B cell (primary cell): ENCODE measurements at regions not wholly inside any gene's neighbourhood (a gene's known extent, or its start where the extent isn't known, plus 50 kb on each side); places are given as distances from the start of the nearest gene placed in this dataset.

Experiments
- ATAC-seq: fragments of 200-7000 bp; cut with Tn5 transposase; one replicate; pipeline ENCODE4 v1.10.0; 2021; ENCODE audit warnings: low read depth, mild to moderate bottlenecking, moderate number of reproducible peaks, moderate library complexity
- CTCF ChIA-PET: fragments of 350-600 bp; sonication (Branson Sonifier 250); formaldehyde crosslinking; loops from one replicate; lab custom pipeline; 2021; ENCODE audit warnings: antibody characterized with exemption, inconsistent platforms; lab: Charles Lee
- POLR2A ChIA-PET: fragments of 350-600 bp; sonication (Branson Sonifier 250); formaldehyde crosslinking; loops from one replicate; lab custom pipeline; 2021; ENCODE audit warnings: antibody characterized with exemption; lab: Charles Lee
- DNase-seq: peaks from one replicate; pipeline ENCODE4 v3.0.0; 2013
- H2AFZ ChIP-seq: 2 replicates; pipeline ENCODE4 v1.6.1; 2012; ENCODE audit warnings: mild to moderate bottlenecking, low read depth, low read length; ENCODE audit not compliant: insufficient read depth, poor library complexity, severe bottlenecking
- H3K27ac ChIP-seq, 2 donors: 1 replicate in 1 of 2; 2 replicates in 1 of 2; pipeline ENCODE4 v1.5.1; 2012 to 2013; ENCODE audit warnings: low read length in 2 of 2, mild to moderate bottlenecking in 2 of 2, moderate library complexity in 1 of 2
- H3K27me3 ChIP-seq, 4 experiments: fragments of 200-600 bp in 1 of 4; sonication (generic) in 1 of 4; replicated peaks in 1 of 4; 1 replicate in 2 of 4; 2 replicates in 2 of 4; pipeline versions ENCODE4 v1.6.1 to v1.7.0; 2013 to 2016; ENCODE audit warnings: low read length in 3 of 4, mild to moderate bottlenecking in 2 of 4, mixed read lengths in 1 of 4, moderate library complexity in 1 of 4; ENCODE audit not compliant: insufficient read depth in 4 of 4, control insufficient read depth in 3 of 4; ENCODE audit errors: control extremely low read depth in 1 of 4
- H3K36me3 ChIP-seq, 2 experiments: replicated peaks in 1 of 2; 1 replicate in 1 of 2; 2 replicates in 1 of 2; pipeline versions ENCODE4 v1.6.1 to v1.7.1; 2013; ENCODE audit warnings: low read length in 1 of 2; ENCODE audit not compliant: insufficient read depth in 2 of 2, control insufficient read depth in 1 of 2; ENCODE audit errors: control extremely low read depth in 1 of 2, extremely low read depth in 1 of 2
- H3K4me1 ChIP-seq, 2 donors: fragments of 200-600 bp in 1 of 2; sonication (generic) in 1 of 2; 1 replicate in 1 of 2; 2 replicates in 1 of 2; pipeline versions ENCODE4 v1.5.1 to v1.6.1; 2013 to 2017; ENCODE audit warnings: low read length in 2 of 2; ENCODE audit not compliant: control insufficient read depth in 2 of 2, insufficient read depth in 2 of 2
- H3K4me2 ChIP-seq: replicated peaks from 2 replicates; pipeline ENCODE3; 2012; ENCODE audit warnings: mild to moderate bottlenecking, low read depth, low read length; ENCODE audit not compliant: poor library complexity, severe bottlenecking
- H3K4me3 ChIP-seq, 5 experiments: fragments of 200-600 bp in 1 of 5; sonication (generic) in 1 of 5; 1 replicate in 3 of 5; 2 replicates in 2 of 5; pipeline versions ENCODE4 v1.5.1 to v1.7.0; 2011 to 2016; ENCODE audit warnings: low read length in 4 of 5, mild to moderate bottlenecking in 4 of 5, low read depth in 2 of 5, control low read depth in 1 of 5, moderate library complexity in 1 of 5; ENCODE audit not compliant: insufficient read depth in 1 of 5; ENCODE audit errors: control extremely low read depth in 1 of 5, extremely low read depth in 1 of 5
- H3K79me2 ChIP-seq: fragments of 200-600 bp; sonication (generic); one replicate; pipeline ENCODE4 v1.6.0; 2016; ENCODE audit warnings: low read length; ENCODE audit not compliant: control insufficient read depth, insufficient read depth
- H3K9ac ChIP-seq: fragments of 200-600 bp; sonication (generic); 2 replicates; pipeline ENCODE4 v1.6.1; 2017; ENCODE audit warnings: mild to moderate bottlenecking, low read length, moderate library complexity
- H3K9me3 ChIP-seq, 3 donors: one replicate each; pipeline versions ENCODE4 v1.6.1 to v1.7.1; 2013; ENCODE audit warnings: low read length in 2 of 3; ENCODE audit not compliant: control insufficient read depth in 2 of 3, insufficient read depth in 1 of 3; ENCODE audit errors: control extremely low read depth in 1 of 3
- H4K20me1 ChIP-seq: 2 replicates; pipeline ENCODE4 v1.6.0; 2012; ENCODE audit warnings: mild to moderate bottlenecking, low read length; ENCODE audit not compliant: insufficient read depth, control insufficient read depth, poor library complexity, severe bottlenecking
- H3K27ac Mint-ChIP-seq: one replicate; pipeline ENCODE4 v1.8.0; 2021; ENCODE audit warnings: mixed read lengths
- H3K27me3 Mint-ChIP-seq: one replicate; pipeline ENCODE4 v1.8.0; 2021; ENCODE audit warnings: mixed read lengths
- H3K4me1 Mint-ChIP-seq: one replicate; pipeline ENCODE4 v1.8.0; 2021; ENCODE audit warnings: mixed read lengths
- H3K4me3 Mint-ChIP-seq: one replicate; pipeline ENCODE4 v1.8.0; 2021; ENCODE audit warnings: mixed read lengths
- H3K9me3 Mint-ChIP-seq: one replicate; pipeline ENCODE4 v1.8.0; 2022; ENCODE audit warnings: mixed read lengths; ENCODE audit not compliant: insufficient read depth
- CTCF ChIP-seq: fragments of 200-600 bp; IDR thresholded peaks from one replicate; pipeline ENCODE4 v1.8.0; 2022; ENCODE audit warnings: antibody characterized with exemption, mild to moderate bottlenecking
- EZH2 ChIP-seq: IDR thresholded peaks from 2 replicates; pipeline ENCODE4 v1.6.1; 2012; ENCODE audit warnings: borderline replicate concordance, low read depth, mild to moderate bottlenecking, moderate library complexity, low read length; ENCODE audit not compliant: insufficient read depth, poor library complexity, severe bottlenecking
- WGBS: methylation state at CpG from one replicate; pipeline ENCODE4 v1.1.5; 2013; ENCODE audit warnings: missing lambda C conversion rate; ENCODE audit not compliant: insufficient coverage; 5-methylcytosine and 5-hydroxymethylcytosine counted together
- intact Hi-C: fragments of 100-400 bp; cut with micrococcal nuclease; formaldehyde crosslinking; loops from one replicate; pipeline ENCODE4 v1.10.0; 2022

- Histone ChIP-seq H3K4me1 (no peaks in the 10 kb centered on the region), H3K36me3 (no peaks in the 10 kb centered on the region), H3K9me3 (no peaks in the 10 kb centered on the region), H3K79me2 (no peaks in the 10 kb centered on the region), H3K4me3 (no peak overlapping the region), H3K27ac (no peak overlapping the region), H2AFZ (no peak overlapping the region), H3K9ac (no peak overlapping the region), H3K27me3 (no peaks in the 10 kb centered on the region), H4K20me1 (no peaks in the 10 kb centered on the region), H3K4me2 (no peak overlapping the region)
- ATAC-seq = no peak
- H3K4me1 Mint-ChIP-seq = no peaks in the 10 kb centered on the region
- TF ChIP-seq EZH2 (no peak), CTCF (no peak)
- no peak overlapping the region for H3K4me3 Mint-ChIP-seq
- WGBS = 94% methylated on average over 6 of the region's 9 CpGs
- no peak for DNase-seq
- intact Hi-C loops = no loop called here
- no peaks in the 10 kb centered on the region for H3K27me3 Mint-ChIP-seq
- ChIA-PET POLR2A (no interaction called here), CTCF (no interaction called here)
- no peaks in the 10 kb centered on the region for H3K9me3 Mint-ChIP-seq
- H3K27ac Mint-ChIP-seq = no peak overlapping the region
These were observed 480.0 kb upstream of the HS6ST1 start for GRCh38 chr2:128798502-128799283.

DNA sequence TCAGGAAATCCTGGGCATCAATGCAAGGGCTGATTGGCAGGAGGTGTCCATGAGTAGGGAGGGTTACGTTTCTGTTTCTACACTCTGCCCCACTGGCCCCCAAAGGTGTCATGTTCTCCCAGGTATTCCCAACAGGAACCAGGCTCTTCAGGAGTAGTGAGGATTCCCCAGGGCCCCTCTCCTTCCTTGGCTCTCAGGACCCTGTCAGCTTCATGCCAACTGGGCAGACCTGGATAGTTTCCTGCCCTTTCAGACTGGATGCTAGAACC, 480.6 kb upstream of the HS6ST1 start:
- H3K36me3 ChIP-seq = no peaks in the 10 kb centered on the region
- H4K20me1 ChIP-seq = no peaks in the 10 kb centered on the region
- no peak overlapping the region for H3K4me3 Mint-ChIP-seq
- H3K9ac ChIP-seq = no peak overlapping the region
- H3K79me2 ChIP-seq = no peaks in the 10 kb centered on the region
- TF ChIP-seq CTCF (no peak), EZH2 (no peak)
- no peaks in the 10 kb centered on the region for H3K27me3 ChIP-seq
- H3K4me1 ChIP-seq = no peaks in the 10 kb centered on the region
- no peak overlapping the region for H3K4me3 ChIP-seq
- no peak for DNase-seq
- H3K27me3 Mint-ChIP-seq = no peaks in the 10 kb centered on the region
- ATAC-seq = no peak
- no peaks in the 10 kb centered on the region for H3K4me1 Mint-ChIP-seq
- no peaks in the 10 kb centered on the region for H3K9me3 ChIP-seq
- H3K9me3 Mint-ChIP-seq = no peaks in the 10 kb centered on the region
- no peak overlapping the region for H2AFZ ChIP-seq
- ChIA-PET POLR2A (no interaction called here), CTCF (no interaction called here)
- intact Hi-C loops = no loop called here
- no peak overlapping the region for H3K27ac ChIP-seq
- no peak overlapping the region for H3K27ac Mint-ChIP-seq
- WGBS = 100% methylated on average over 1 of the region's 1 CpG
- no peak overlapping the region for H3K4me2 ChIP-seq
